GM12874 (cell line): ENCODE measurements at regions not wholly inside any gene's neighbourhood (a gene's known extent, or its start where the extent isn't known, plus 50 kb on each side); places are given as distances from the start of the nearest gene placed in this dataset.

Experiments
- CTCF ChIP-seq: IDR thresholded peaks from 2 replicates; pipeline ENCODE4 v1.5.1; 2011; ENCODE audit warnings: low read depth, mild to moderate bottlenecking, control low read depth, low read length, moderate library complexity; ENCODE audit not compliant: insufficient read depth

GRCh38 chr7:47074702-47075153 is 507.2 kb downstream of the TNS3 start:
- TF ChIP-seq CTCF = no peak

DNA sequence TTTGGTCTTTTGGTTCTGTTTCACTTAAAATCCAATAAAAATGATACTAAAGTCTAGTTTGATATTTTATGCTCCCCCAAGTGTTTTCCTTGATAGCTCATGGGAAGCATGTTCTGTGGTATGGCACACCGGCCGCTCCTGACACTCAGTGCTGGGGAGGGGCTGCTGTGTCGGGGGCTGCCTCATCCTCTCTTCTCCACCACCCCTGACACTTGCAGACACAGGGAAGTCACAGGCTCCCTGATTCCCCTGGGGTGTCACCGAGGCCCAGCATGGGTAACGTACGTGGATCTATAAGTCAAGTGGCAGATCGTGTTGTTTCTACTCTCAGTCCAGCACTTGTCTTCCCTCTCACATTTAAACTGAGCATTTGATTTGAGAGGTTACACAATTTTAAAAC is 508.6 kb downstream of the TNS3 start:
- TF ChIP-seq CTCF = no peak

DNA sequence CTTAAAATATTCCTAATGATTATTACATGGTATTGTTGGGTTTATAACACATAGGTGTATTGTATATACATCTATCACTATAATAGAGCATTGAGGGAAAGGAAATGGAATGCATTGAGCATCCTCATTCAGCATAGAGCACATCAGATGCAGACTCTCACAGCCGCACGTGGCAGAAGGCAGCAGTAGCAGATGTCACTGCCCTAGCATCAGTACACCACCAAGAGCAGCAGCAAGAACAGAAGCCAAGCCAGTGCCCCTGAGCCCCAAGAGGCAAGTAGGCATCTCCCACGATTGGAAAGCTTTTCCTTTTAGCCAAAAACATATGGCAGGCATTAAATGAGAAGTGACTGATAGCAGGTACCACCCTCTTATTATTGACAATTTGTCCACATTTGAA is 510.0 kb downstream of the TNS3 start:
- no peak for TF ChIP-seq CTCF

DNA sequence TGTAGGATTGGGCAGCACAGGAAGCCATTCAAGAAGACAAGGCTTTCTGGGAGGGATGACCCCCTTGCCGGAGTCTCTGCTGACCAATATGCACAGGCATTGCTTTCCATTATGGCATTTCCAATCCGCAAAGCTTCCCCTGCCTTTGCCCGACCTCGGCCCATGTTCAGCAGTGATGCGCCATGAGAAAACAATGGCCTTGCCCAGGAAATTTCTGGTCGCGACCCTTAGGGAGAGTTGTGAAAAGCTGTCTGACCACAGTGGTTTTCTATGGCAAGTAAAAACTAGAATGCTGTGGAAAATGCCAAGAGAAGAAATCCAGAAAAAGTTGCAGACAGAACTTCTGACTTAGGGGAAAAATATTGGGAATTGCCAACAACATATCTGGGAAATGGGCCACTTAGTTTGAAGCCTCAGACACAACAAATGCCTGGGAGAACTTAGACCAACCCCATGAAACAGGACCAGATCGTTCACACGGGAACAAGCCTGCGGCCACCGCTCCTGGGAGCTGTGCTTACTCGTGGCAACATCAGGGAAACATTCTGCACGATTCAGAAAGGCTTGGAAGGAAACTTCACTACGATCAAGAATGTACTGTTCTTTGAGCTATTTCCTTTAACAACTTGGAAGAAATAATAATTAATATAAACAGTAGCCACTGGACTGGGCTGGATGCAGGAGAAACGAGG is 512.4 kb downstream of the TNS3 start:
- no peak for TF ChIP-seq CTCF

DNA sequence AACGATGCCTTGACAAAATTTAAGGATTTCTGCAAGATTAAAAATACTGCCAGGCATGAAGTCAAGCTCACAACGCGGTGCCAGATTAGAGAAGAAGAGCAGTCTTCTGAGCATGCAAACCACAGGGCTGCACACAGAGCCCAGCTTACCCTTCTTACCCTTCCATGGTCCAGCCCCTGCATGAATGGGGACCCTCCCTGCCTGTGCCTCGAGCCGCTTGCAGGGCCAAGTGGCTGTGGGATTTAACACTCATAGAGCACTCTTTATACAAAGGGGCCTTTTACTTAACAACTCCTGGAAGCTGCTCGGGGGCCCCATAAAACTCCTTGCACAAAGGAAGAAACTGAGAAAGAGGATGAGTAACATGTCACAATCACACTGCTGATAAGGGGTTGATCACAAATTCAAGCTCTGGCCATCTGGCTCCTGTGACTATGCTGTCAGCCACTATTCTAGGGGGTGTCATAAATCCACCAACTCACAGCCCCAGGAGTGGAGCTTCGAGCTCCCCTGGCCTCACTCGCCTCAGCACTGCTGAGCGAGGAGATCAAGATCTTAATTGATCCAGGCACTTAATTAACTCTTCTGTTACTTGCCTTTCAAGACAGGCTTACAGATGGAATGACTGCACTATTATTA is 514.8 kb downstream of the TNS3 start:
- TF ChIP-seq CTCF = no peak

DNA sequence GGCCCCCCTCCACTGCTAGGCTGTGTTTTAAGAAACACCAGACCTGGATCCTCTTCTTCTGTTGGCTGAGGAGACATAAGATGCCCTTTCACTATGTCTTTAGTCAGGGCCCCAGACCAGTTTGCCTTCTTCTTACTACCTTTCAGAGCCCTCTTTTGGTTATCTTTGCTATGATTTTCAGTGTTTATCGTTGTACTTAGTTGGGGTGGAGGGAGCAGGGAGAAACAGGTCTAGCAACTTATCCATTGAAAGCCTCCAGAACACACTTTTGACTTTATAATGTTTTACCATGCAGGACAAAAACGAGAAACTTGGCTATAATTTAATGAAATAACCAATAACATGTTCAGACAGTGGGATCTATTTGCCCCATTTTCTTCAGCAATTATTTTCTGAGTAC is 525.2 kb downstream of the TNS3 start:
- no peak for TF ChIP-seq CTCF

DNA sequence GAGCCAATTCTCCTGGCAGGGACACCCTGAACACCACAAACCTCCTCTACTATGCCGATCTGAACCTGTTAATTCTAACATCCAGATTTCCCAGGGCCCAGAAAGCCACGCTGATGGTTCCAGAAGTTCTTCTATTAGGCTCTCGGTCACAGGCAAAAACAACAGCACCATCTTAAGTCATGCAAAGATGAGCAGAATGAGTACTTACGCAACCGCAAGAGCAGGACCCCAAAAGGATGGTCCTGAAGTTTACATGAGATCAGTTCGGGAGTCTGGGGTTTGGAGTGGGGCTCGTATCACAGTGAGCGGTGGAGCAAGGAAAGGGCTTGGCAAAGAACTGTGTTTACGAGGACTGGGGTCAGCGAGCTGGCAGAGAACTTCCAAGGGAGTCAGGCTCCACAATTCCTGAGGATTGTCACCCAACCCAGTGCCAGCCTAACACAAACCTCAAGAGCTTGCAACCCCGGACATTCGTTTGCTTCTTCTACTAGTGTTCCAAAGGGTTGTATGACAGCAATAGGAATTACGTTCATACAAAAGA is 532.6 kb downstream of the TNS3 start:
- TF ChIP-seq CTCF = no peak
